C4-2B (cell line): ENCODE measurements at regions not wholly inside any gene's neighbourhood (a gene's known extent, or its start where the extent isn't known, plus 50 kb on each side); places are given as distances from the start of the nearest gene placed in this dataset.

Experiments
- ZFX ChIP-seq: fragments of 450-650 bp; IDR thresholded peaks from 2 replicates; pipeline ENCODE4 v1.6.1; 2017
- TF ChIP-seq, protein P1 (sequence below): fragments of 450-650 bp; conservative IDR thresholded peaks from 2 replicates; pipeline ENCODE4 v1.5.1; 2017; ENCODE audit warnings: mild to moderate bottlenecking

DNA sequence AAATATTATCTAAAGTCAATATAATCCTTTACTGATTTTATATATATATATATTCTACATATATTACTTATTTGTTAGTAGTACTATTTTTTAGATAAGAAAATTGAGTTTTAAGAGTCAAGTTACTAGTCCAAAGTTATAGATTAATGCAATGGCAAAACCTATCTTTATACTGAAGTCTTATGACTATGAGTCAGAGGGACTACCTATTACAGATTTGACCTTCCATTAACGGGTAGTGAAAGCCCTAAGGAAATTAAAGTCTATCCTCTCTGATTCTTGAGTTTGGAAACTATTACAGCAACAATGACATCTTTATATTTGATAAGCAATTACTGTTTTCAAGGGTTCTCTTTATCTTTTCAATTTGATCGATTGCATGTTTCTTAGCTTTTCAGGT lies 315.8 kb downstream of the CASP12 start:
- TF ChIP-seq, protein P1, sequence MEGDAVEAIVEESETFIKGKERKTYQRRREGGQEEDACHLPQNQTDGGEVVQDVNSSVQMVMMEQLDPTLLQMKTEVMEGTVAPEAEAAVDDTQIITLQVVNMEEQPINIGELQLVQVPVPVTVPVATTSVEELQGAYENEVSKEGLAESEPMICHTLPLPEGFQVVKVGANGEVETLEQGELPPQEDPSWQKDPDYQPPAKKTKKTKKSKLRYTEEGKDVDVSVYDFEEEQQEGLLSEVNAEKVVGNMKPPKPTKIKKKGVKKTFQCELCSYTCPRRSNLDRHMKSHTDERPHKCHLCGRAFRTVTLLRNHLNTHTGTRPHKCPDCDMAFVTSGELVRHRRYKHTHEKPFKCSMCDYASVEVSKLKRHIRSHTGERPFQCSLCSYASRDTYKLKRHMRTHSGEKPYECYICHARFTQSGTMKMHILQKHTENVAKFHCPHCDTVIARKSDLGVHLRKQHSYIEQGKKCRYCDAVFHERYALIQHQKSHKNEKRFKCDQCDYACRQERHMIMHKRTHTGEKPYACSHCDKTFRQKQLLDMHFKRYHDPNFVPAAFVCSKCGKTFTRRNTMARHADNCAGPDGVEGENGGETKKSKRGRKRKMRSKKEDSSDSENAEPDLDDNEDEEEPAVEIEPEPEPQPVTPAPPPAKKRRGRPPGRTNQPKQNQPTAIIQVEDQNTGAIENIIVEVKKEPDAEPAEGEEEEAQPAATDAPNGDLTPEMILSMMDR = no peak
- TF ChIP-seq ZFX = no peak
